HL-60 (cell line): ENCODE measurements at regions not wholly inside any gene's neighbourhood (a gene's known extent, or its start where the extent isn't known, plus 50 kb on each side); places are given as distances from the start of the nearest gene placed in this dataset.
"Not testable (repeated sequence)": the region's sequence is repeated elsewhere in the genome, so short reads cannot be mapped to it uniquely, and the experiment has no call there.

Experiments used
- CTCF ChIP-seq: IDR thresholded peaks from one replicate; pipeline ENCODE4 v1.5.1; 2011; ENCODE audit warnings: low read length, control low read depth, inconsistent platforms; ENCODE audit not compliant: insufficient read depth
- GABPA ChIP-seq: IDR thresholded peaks from 2 replicates; pipeline ENCODE4 v1.6.1; 2012; ENCODE audit warnings: low read depth
- POLR2AphosphoS5 ChIP-seq: IDR thresholded peaks from 2 replicates; pipeline ENCODE4 v1.6.1; 2012; ENCODE audit warnings: low read depth
- REST ChIP-seq: IDR thresholded peaks from 2 replicates; pipeline ENCODE4 v1.6.1; 2012; ENCODE audit warnings: low read depth; ENCODE audit not compliant: insufficient replicate concordance

GRCh38 chr9:138215588-138215987 is 338.0 kb downstream of the CACNA1B start:
- not testable (repeated sequence) for TF ChIP-seq CTCF, REST, POLR2AphosphoS5, GABPA
